ENCODE measurements at regions not wholly inside any gene's neighbourhood (a gene's known extent, or its start where the extent isn't known, plus 50 kb on each side); places are given as distances from the start of the nearest gene placed in this dataset.

DNA sequence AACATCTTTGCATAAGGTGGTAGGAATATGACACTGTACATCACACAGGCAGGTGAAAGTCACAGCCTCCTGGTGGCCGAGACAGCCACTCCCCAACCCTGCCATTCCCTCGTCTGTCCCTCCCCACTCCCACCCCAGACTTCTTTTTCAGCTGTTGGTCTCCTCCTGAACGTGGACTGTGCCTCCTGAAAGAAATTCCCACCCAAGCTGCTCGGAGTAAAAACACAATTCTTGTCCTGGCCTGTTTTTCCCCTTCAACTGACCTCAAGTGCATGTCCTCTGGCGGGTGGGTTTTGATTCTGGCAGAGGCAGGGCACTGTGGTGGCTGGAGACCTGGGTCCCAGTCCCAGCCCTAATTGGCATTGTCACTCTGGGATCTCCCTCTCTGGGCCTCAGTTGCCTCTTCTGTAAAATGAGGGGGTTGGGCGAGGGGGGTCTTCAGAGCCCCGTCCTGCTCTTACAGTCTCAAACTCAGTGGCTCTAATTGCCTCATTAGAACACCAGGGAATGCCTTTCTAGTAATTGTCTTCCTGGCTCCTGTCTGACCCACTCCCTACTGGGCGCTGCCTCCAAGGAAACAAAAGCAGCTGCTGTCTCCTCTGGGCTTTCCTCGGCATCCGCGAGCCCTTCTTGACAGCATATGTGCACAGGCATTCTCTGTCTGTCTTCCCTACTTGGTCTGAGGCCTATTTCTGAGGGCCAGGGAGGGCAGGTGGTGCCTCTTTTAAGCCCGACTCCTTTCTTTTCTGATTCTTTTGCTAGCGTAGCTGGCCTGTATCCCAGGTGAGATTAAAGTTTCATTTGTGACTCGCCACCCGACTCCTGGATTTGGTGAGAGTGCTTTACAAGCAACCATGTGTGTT, 186.6 kb upstream of the RMST start:
- H3K4me3 ChIP-seq (ENCODE audit: low read depth in 2 of 2, low read length in 2 of 2): no peak overlapping the region
- DNase-seq (ENCODE audit: low read depth, low spot score) (no peak), ATAC-seq (no peak)
- no peak overlapping the region for H3K27ac ChIP-seq (ENCODE audit: low read length)
- BruUV-seq (replicated peaks): no TSS peak
- H3K9me3 ChIP-seq (ENCODE audit: control insufficient read depth, insufficient read depth, low read depth, low read length): no peaks in the 10 kb centered on the region
- intact Hi-C loops (cut with micrococcal nuclease; ENCODE audit: unreplicated experiment) (no loop called here), in situ Hi-C loops (cut with HindIII; ENCODE audit: low pct_unique_long_range_greater_than_20kb, low sequenced_read_pairs) (no loop called here)
- ChIA-PET CTCF (no interaction called here), POLR2A (no interaction called here)
- H3K27me3 ChIP-seq (ENCODE audit: control insufficient read depth, insufficient read depth, low read length): no peaks in the 10 kb centered on the region
- no peaks in the 10 kb centered on the region for H3K36me3 ChIP-seq (ENCODE audit: control insufficient read depth, insufficient read depth, low read length)
- TF ChIP-seq TCF7L2 (IDR thresholded peaks at IDR 0.05; ENCODE audit: low read depth, low read length) (no peak), POLR2AphosphoS5 (IDR thresholded peaks at IDR 0.05; ENCODE audit: low read depth, low read length) (no peak), SIN3A (IDR thresholded peaks at IDR 0.05; ENCODE audit: borderline replicate concordance, insufficient read depth, low read depth, low read length) (no peak)
- TF ChIP-seq, protein P1, sequence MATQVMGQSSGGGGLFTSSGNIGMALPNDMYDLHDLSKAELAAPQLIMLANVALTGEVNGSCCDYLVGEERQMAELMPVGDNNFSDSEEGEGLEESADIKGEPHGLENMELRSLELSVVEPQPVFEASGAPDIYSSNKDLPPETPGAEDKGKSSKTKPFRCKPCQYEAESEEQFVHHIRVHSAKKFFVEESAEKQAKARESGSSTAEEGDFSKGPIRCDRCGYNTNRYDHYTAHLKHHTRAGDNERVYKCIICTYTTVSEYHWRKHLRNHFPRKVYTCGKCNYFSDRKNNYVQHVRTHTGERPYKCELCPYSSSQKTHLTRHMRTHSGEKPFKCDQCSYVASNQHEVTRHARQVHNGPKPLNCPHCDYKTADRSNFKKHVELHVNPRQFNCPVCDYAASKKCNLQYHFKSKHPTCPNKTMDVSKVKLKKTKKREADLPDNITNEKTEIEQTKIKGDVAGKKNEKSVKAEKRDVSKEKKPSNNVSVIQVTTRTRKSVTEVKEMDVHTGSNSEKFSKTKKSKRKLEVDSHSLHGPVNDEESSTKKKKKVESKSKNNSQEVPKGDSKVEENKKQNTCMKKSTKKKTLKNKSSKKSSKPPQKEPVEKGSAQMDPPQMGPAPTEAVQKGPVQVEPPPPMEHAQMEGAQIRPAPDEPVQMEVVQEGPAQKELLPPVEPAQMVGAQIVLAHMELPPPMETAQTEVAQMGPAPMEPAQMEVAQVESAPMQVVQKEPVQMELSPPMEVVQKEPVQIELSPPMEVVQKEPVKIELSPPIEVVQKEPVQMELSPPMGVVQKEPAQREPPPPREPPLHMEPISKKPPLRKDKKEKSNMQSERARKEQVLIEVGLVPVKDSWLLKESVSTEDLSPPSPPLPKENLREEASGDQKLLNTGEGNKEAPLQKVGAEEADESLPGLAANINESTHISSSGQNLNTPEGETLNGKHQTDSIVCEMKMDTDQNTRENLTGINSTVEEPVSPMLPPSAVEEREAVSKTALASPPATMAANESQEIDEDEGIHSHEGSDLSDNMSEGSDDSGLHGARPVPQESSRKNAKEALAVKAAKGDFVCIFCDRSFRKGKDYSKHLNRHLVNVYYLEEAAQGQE (IDR thresholded peaks at IDR 0.05; ENCODE audit: insufficient read depth in 1 of 2, low read depth in 2 of 2, low read length in 1 of 2): no peak
- TF ChIP-seq, protein P2, sequence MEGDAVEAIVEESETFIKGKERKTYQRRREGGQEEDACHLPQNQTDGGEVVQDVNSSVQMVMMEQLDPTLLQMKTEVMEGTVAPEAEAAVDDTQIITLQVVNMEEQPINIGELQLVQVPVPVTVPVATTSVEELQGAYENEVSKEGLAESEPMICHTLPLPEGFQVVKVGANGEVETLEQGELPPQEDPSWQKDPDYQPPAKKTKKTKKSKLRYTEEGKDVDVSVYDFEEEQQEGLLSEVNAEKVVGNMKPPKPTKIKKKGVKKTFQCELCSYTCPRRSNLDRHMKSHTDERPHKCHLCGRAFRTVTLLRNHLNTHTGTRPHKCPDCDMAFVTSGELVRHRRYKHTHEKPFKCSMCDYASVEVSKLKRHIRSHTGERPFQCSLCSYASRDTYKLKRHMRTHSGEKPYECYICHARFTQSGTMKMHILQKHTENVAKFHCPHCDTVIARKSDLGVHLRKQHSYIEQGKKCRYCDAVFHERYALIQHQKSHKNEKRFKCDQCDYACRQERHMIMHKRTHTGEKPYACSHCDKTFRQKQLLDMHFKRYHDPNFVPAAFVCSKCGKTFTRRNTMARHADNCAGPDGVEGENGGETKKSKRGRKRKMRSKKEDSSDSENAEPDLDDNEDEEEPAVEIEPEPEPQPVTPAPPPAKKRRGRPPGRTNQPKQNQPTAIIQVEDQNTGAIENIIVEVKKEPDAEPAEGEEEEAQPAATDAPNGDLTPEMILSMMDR (IDR thresholded peaks at IDR 0.05): no peak
- no peaks in the 10 kb centered on the region for H3K4me1 ChIP-seq (ENCODE audit: control insufficient read depth, insufficient read depth, low read length)

DNA sequence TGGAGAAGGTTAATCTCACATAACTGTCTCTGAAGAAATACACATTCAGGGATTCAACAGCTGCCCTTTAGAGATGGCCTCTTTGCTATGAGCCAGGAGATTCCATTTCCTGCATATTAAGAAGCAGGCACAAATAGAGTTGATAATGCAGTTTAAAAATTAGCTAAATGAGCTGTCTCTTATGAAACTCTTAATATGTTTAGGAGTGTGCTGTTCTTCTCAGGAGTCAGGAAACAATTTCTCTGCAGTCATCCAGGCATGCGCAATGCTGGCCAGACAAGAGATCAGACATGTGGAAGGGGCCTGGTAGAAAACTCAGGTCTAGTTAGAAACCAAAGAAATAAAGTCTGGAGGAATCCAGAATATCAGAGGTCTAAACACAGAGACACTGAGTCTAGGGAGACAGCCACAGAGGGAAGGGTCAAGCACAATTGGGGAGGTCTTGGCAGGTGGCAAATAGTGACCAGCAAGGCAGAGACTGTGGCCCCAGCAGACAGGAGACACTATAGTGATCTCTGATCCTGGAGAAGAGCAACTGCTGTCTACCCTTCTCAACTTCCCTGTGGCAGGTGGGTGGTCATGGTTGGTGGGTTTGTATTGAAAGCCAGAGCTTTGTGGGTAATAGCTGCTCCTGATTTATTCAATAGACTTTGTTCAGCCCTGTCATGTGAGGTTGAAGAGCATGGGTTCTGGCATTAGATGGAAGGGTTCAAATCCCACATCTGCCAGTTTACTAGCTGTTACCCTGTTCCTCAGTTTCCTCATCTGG, 185.8 kb upstream of the RMST start:
- Histone ChIP-seq H3K4me1 (ENCODE audit: control insufficient read depth, insufficient read depth, low read length) (no peaks in the 10 kb centered on the region), H3K9me3 (ENCODE audit: control insufficient read depth, insufficient read depth, low read depth, low read length) (no peaks in the 10 kb centered on the region), H3K36me3 (ENCODE audit: control insufficient read depth, insufficient read depth, low read length) (no peaks in the 10 kb centered on the region), H3K27me3 (ENCODE audit: control insufficient read depth, insufficient read depth, low read length) (no peaks in the 10 kb centered on the region), H3K27ac (ENCODE audit: low read length) (no peak overlapping the region), H3K4me3 (ENCODE audit: low read depth in 2 of 2, low read length in 2 of 2) (no peak overlapping the region)
- POLR2A ChIA-PET: no interaction called here
- ATAC-seq (no peak), DNase-seq (ENCODE audit: low read depth, low spot score) (no peak)
- TF ChIP-seq SIN3A (IDR thresholded peaks at IDR 0.05; ENCODE audit: borderline replicate concordance, insufficient read depth, low read depth, low read length) (no peak), TCF7L2 (IDR thresholded peaks at IDR 0.05; ENCODE audit: low read depth, low read length) (no peak), POLR2AphosphoS5 (IDR thresholded peaks at IDR 0.05; ENCODE audit: low read depth, low read length) (no peak)
- TF ChIP-seq, protein P2 (IDR thresholded peaks at IDR 0.05): no peak
- TF ChIP-seq, protein P1 (IDR thresholded peaks at IDR 0.05; ENCODE audit: insufficient read depth in 1 of 2, low read depth in 2 of 2, low read length in 1 of 2): no peak
- in situ Hi-C loops (cut with HindIII; ENCODE audit: low pct_unique_long_range_greater_than_20kb, low sequenced_read_pairs): no loop called here
- CTCF ChIA-PET: no interaction called here
- intact Hi-C loops (cut with micrococcal nuclease; ENCODE audit: unreplicated experiment): no loop called here
- no TSS peak for BruUV-seq (replicated peaks)

Measured in Panc1 (cell line).